K562 (cell line): ENCODE measurements at regions not wholly inside any gene's neighbourhood (a gene's known extent, or its start where the extent isn't known, plus 50 kb on each side); places are given as distances from the start of the nearest gene placed in this dataset.

Experiments used
- ATAC-seq: fragments of 200-7000 bp; cut with Tn5 transposase; 3 replicates; pipeline ENCODE4 v1.9.1; 2020; ENCODE audit warnings: moderate library complexity
- BruUV-seq: library from RNA; stranded (reverse); fragments of 400-500 nt; replicated peaks from 2 replicates; lab custom pipeline; 2021; lab: Mats Ljungman, UMichigan
- CTCF ChIA-PET: fragments of 300-600 bp; formaldehyde crosslinking; extraction: SDS; loops from one replicate; lab custom pipeline; 2021; ENCODE audit warnings: low intra/inter-chr PET ratio; lab: Yijun Ruan, JAX
- POLR2A ChIA-PET: fragments of 300-600, 350-650 bp; sonication (Branson Sonifier 250); formaldehyde crosslinking; extraction: SDS; loops from one replicate; lab custom pipeline; 2021; ENCODE audit warnings: antibody characterized with exemption, inconsistent platforms; lab: Yijun Ruan, JAX
- DNase-seq, 4 experiments: peaks; one replicate each; pipeline versions ENCODE4 v3.0.0 to v3.0.0-alpha.2; 2011 to 2018; ENCODE audit warnings: low spot score in 3 of 4, mixed read lengths in 3 of 4; ENCODE audit errors: extremely low read depth in 1 of 4
- FAIRE-seq: peaks from 2 replicates; lab custom pipeline; 2011; peaks lifted over from hg19 to GRCh38; lab: Jason Lieb, UNC
- H2AFZ ChIP-seq: 2 replicates; pipeline ENCODE4 v1.6.0; 2011; ENCODE audit warnings: low read depth, low read length, control low read depth, inconsistent platforms
- H3K27ac ChIP-seq: fragments of 200-600 bp; 3 replicates; pipeline ENCODE4 v1.8.0; 2011; ENCODE audit warnings: low read depth, mild to moderate bottlenecking, control low read depth, inconsistent platforms, low read length, moderate library complexity, mixed read lengths; ENCODE audit errors: extremely low read depth
- H3K27me3 ChIP-seq, 2 experiments: fragments of 300-600 bp in 1 of 2; 2 replicates in 1 of 2; 3 replicates in 1 of 2; pipeline versions ENCODE4 v1.6.0 to v1.8.0; 2011; ENCODE audit warnings: inconsistent platforms in 2 of 2, low read length in 2 of 2, mild to moderate bottlenecking in 1 of 2, mixed read lengths in 1 of 2, moderate library complexity in 1 of 2; ENCODE audit not compliant: control insufficient read depth in 2 of 2, insufficient read depth in 2 of 2
- H3K36me3 ChIP-seq: fragments of 300-600 bp; 3 replicates; pipeline ENCODE4 v1.8.0; 2011; ENCODE audit warnings: mild to moderate bottlenecking, low read length, inconsistent platforms; ENCODE audit not compliant: control insufficient read depth, insufficient read depth
- H3K4me1 ChIP-seq, 2 experiments: fragments of 200-600 bp in 1 of 2; replicated peaks in 1 of 2; 2 replicates in 1 of 2; 3 replicates in 1 of 2; pipeline versions ENCODE4 v1.5.1 to v1.8.0; 2011; ENCODE audit warnings: inconsistent platforms in 2 of 2, low read length in 2 of 2, mild to moderate bottlenecking in 1 of 2, mixed read lengths in 1 of 2, moderate library complexity in 1 of 2; ENCODE audit not compliant: control insufficient read depth in 2 of 2, insufficient read depth in 2 of 2
- H3K4me2 ChIP-seq: 2 replicates; pipeline ENCODE4 v1.6.1; 2011; ENCODE audit warnings: low read length, control low read depth, inconsistent platforms, mixed read lengths; ENCODE audit not compliant: insufficient read depth
- H3K4me3 ChIP-seq: fragments of 200-600 bp; sonication (generic), shearing (Covaris generic); 2 replicates; pipeline ENCODE4 v1.5.1; 2016; ENCODE audit warnings: control low read depth, inconsistent platforms
- H3K79me2 ChIP-seq: fragments of 200-600 bp; 3 replicates; pipeline ENCODE4 v1.8.0; 2011; ENCODE audit warnings: low read length, inconsistent platforms; ENCODE audit not compliant: control insufficient read depth, insufficient read depth
- H3K9ac ChIP-seq, 2 experiments: 2 replicates each; pipeline versions ENCODE4 v1.6.0 to v1.6.1; 2011; ENCODE audit warnings: low read depth in 2 of 2, low read length in 2 of 2, control low read depth in 1 of 2, inconsistent platforms in 1 of 2, mild to moderate bottlenecking in 1 of 2, mixed read lengths in 1 of 2; ENCODE audit not compliant: insufficient read depth in 1 of 2
- H3K9me1 ChIP-seq: one replicate; pipeline ENCODE4 v1.6.0; 2011; ENCODE audit warnings: inconsistent platforms, mild to moderate bottlenecking, low read length, moderate library complexity; ENCODE audit not compliant: control insufficient read depth, insufficient read depth
- H3K9me3 ChIP-seq: replicated peaks from 2 replicates; pipeline ENCODE4 v1.5.1; 2011; ENCODE audit warnings: low read depth, low read length, inconsistent platforms; ENCODE audit not compliant: control insufficient read depth, insufficient read depth
- H4K20me1 ChIP-seq: replicated peaks from 2 replicates; pipeline ENCODE4 v1.6.1; 2011; ENCODE audit warnings: low read length, inconsistent platforms, mixed read lengths; ENCODE audit not compliant: control insufficient read depth, insufficient read depth
- ARID1B ChIP-seq: fragments of 450-650 bp; IDR thresholded peaks from 2 replicates; pipeline ENCODE4 v1.6.1; 2016; ENCODE audit warnings: antibody characterized with exemption, mild to moderate bottlenecking, inconsistent platforms
- CBFA2T2 ChIP-seq: fragments of 450-650 bp; conservative IDR thresholded peaks from 2 replicates; pipeline ENCODE4 v1.6.1; 2017; ENCODE audit warnings: mild to moderate bottlenecking
- CBFA2T3 ChIP-seq: fragments of 450-650 bp; IDR thresholded peaks from 2 replicates; pipeline ENCODE4 v1.6.1; 2017
- FOXA3 ChIP-seq, 2 experiments: fragments of 450-650 bp in 1 of 2; sonication (generic) in 1 of 2; formaldehyde crosslinking; IDR thresholded peaks in 1 of 2; conservative IDR thresholded peaks in 1 of 2; 2 replicates each; pipeline versions ENCODE4 v1.4.0 to v1.8.0; 2020 to 2022; ENCODE audit warnings: mild to moderate bottlenecking in 2 of 2, missing genetic modification reagents in 1 of 2
- KAT7 ChIP-seq: sonication (generic); formaldehyde crosslinking; IDR thresholded peaks from 2 replicates; pipeline ENCODE4 v1.8.0; 2022; ENCODE audit warnings: missing genetic modification reagents, mild to moderate bottlenecking, borderline replicate concordance
- NFE2L1 ChIP-seq: fragments of 450-650 bp; IDR thresholded peaks from 2 replicates; pipeline ENCODE4 v1.6.1; 2016; ENCODE audit warnings: missing genetic modification characterization, low read depth, mild to moderate bottlenecking, missing compliant biosample characterization, moderate library complexity, borderline replicate concordance
- RBM34 ChIP-seq: fragments of 200-400 bp; formaldehyde crosslinking; IDR thresholded peaks from 2 replicates; pipeline ENCODE4 v1.6.1; 2018; ENCODE audit warnings: low read length, borderline replicate concordance; ENCODE audit not compliant: insufficient read depth
- XRCC4 ChIP-seq: IDR thresholded peaks from one replicate; pipeline ENCODE4 v1.6.1; 2011; ENCODE audit not compliant: insufficient read depth, insufficient read length; ENCODE audit errors: extremely low read depth
- ZFP36 ChIP-seq: fragments of 150-350 bp; IDR thresholded peaks from 2 replicates; pipeline ENCODE4 v1.6.1; 2018; ENCODE audit warnings: low read length, low read depth; ENCODE audit not compliant: partially characterized antibody
- WGBS: fragments of 100-300 bp; shearing (Covaris generic); methylation state at CpG from one replicate; pipeline ENCODE4 v1.1.6; 2016; ENCODE audit warnings: low coverage, mixed read lengths; ENCODE audit not compliant: insufficient coverage; ENCODE audit errors: missing lambda C conversion rate; 5-methylcytosine and 5-hydroxymethylcytosine counted together
- in situ Hi-C: fragments of 300-500 bp; cut with MboI; formaldehyde crosslinking; loops from 4 replicates; pipeline ENCODE4 v1.15.0; 2018; ENCODE audit warnings: inconsistent platforms, mixed read lengths
- intact Hi-C: fragments of 100-400 bp; cut with micrococcal nuclease; formaldehyde crosslinking; loops from 2 replicates; pipeline ENCODE4 v1.14.2; 2022

- Histone ChIP-seq H3K27ac (no peak overlapping the region), H3K79me2 (no peaks in the 10 kb centered on the region), H3K4me2 (no peak overlapping the region), H3K36me3 (no peaks in the 10 kb centered on the region), H3K27me3 (no peaks in the 10 kb centered on the region; a peak in 1 of 5 replicates), H2AFZ (no peak overlapping the region), H4K20me1 (no peaks in the 10 kb centered on the region), H3K4me3 (no peak overlapping the region), H3K9me1 (no peaks in the 10 kb centered on the region), H3K4me1 (no peaks in the 10 kb centered on the region), H3K9me3 (no peaks in the 10 kb centered on the region), H3K9ac (no peak overlapping the region)
- BruUV-seq, result no TSS peak
- peak; percentile 51 for TF ChIP-seq CBFA2T3
- TF ChIP-seq XRCC4, result no peak
- TF ChIP-seq RBM34, result no peak
- no peak for TF ChIP-seq KAT7 (CRISPR knock-in tag)
- TF ChIP-seq CBFA2T2, result 0 out of 2 replicates have a peak, but pooled peaks have one; percentile 34
- peak; percentile 34; the same call in 1 of the 2 replicates for TF ChIP-seq ARID1B
- peak; percentile 50 for TF ChIP-seq ZFP36
- 0 out of 4 replicates have a peak, but pooled peaks of 1 of the 2 experiments have one; percentile 8 for TF ChIP-seq FOXA3 (CRISPR knock-in tag; conservative IDR thresholded peaks at IDR 0.05 in 1 of 2, IDR thresholded peaks at IDR 0.05 in 1 of 2)
- TF ChIP-seq NFE2L1, result no peak
- ATAC-seq (no peak), FAIRE-seq (no peak), DNase-seq (no peak)
- in situ Hi-C loops (no loop called here), intact Hi-C loops (no loop called here)
- 5% methylated on average over 19 of the region's 19 CpGs for WGBS
- POLR2A ChIA-PET, result no interaction called here
- CTCF ChIA-PET, result no interaction called here
Measured at GRCh38 chr10:8365935-8366911, 311.7 kb downstream of the GATA3 start.
